MM.1S (cell line): ENCODE measurements at regions not wholly inside any gene's neighbourhood (a gene's known extent, or its start where the extent isn't known, plus 50 kb on each side); places are given as distances from the start of the nearest gene placed in this dataset.

ENCODE experiments used
- DNase-seq: peaks from one replicate; pipeline ENCODE4 v3.0.0-alpha.2; 2015
- H2AFZ ChIP-seq: fragments of 300-600 bp; sonication (generic); 2 replicates; pipeline ENCODE4 v1.6.0; 2016; ENCODE audit warnings: antibody characterized with exemption, low read length
- H3F3A ChIP-seq: fragments of 300-600 bp; sonication (generic); 2 replicates; pipeline ENCODE4 v1.6.1; 2016; ENCODE audit warnings: mild to moderate bottlenecking, antibody characterized with exemption, low read length, moderate library complexity, mixed read lengths; ENCODE audit not compliant: insufficient read depth
- H3K27ac ChIP-seq: fragments of 300-600 bp; sonication (generic); 2 replicates; pipeline ENCODE4 v1.5.1; 2016; ENCODE audit warnings: mild to moderate bottlenecking, low read length
- H3K27me3 ChIP-seq: fragments of 300-600 bp; sonication (generic); replicated peaks from 2 replicates; pipeline ENCODE4 v1.6.0; 2016; ENCODE audit warnings: low read length; ENCODE audit not compliant: insufficient read depth
- H3K36me3 ChIP-seq: fragments of 300-600 bp; sonication (generic); replicated peaks from 2 replicates; pipeline ENCODE4 v1.6.1; 2016; ENCODE audit warnings: mild to moderate bottlenecking, low read length, mixed read lengths; ENCODE audit not compliant: insufficient read depth
- H3K4me1 ChIP-seq: fragments of 300-600 bp; sonication (generic); 2 replicates; pipeline ENCODE4 v1.6.1; 2016; ENCODE audit warnings: low read length, mixed read lengths
- H3K4me2 ChIP-seq: fragments of 300-600 bp; sonication (generic); 2 replicates; pipeline ENCODE4 v1.6.0; 2016; ENCODE audit warnings: low read depth, low read length
- H3K4me3 ChIP-seq: fragments of 300-600 bp; sonication (generic); 2 replicates; pipeline ENCODE4 v1.5.1; 2016; ENCODE audit warnings: low read length, mixed read lengths
- H3K79me2 ChIP-seq: fragments of 300-600 bp; sonication (generic); 2 replicates; pipeline ENCODE4 v1.6.1; 2016; ENCODE audit warnings: mixed run types, low read length, mixed read lengths
- H3K9ac ChIP-seq: fragments of 300-600 bp; sonication (generic); 2 replicates; pipeline ENCODE4 v1.6.1; 2016; ENCODE audit warnings: low read length, mixed read lengths
- H3K9me2 ChIP-seq: fragments of 300-600 bp; sonication (generic); replicated peaks from 2 replicates; pipeline ENCODE4 v1.6.1; 2016; ENCODE audit warnings: mild to moderate bottlenecking, low read length, mixed read lengths; ENCODE audit not compliant: insufficient read depth
- H3K9me3 ChIP-seq: fragments of 300-600 bp; sonication (generic); replicated peaks from 2 replicates; pipeline ENCODE4 v1.6.1; 2016; ENCODE audit warnings: mild to moderate bottlenecking, low read length, mixed read lengths; ENCODE audit not compliant: insufficient read depth
- H4K20me1 ChIP-seq: fragments of 300-600 bp; sonication (generic); 2 replicates; pipeline ENCODE4 v1.6.1; 2016; ENCODE audit warnings: mild to moderate bottlenecking, low read length, moderate library complexity, mixed read lengths; ENCODE audit not compliant: insufficient read depth
- EZH2 ChIP-seq: fragments of 300-600 bp; sonication (generic); optimal IDR thresholded peaks from 2 replicates; pipeline ENCODE3; 2017; ENCODE audit warnings: low read depth, mild to moderate bottlenecking, antibody characterized with exemption, low read length, mixed read lengths
- EZH2phosphoT487 ChIP-seq: fragments of 300-600 bp; sonication (generic); IDR thresholded peaks from 2 replicates; pipeline ENCODE4 v1.6.1; 2018; ENCODE audit warnings: antibody characterized with exemption, low read length
- TF ChIP-seq, protein P1 (sequence below): fragments of 300-600 bp; sonication (generic); IDR thresholded peaks from 2 replicates; pipeline ENCODE4 v1.5.1; 2016; ENCODE audit warnings: antibody characterized with exemption, low read length, mixed read lengths

DNA sequence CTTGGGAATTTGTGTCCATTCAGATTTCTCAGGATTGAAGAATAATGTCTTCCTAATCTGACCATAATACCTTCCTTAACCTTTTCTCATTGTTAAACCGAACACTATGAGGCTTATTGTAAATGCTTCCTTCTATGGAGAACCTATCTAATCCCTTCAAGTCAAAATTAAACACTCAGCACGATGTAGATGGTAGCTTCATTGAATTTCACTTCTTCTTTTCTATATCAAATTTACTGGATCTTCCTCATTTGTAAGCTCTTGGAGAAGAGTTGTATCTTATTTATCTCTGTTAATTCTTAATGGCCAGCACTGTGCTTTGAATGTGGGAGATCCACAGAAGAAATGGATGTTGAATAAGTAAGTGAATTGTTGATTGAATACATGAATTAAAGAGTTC is 109.0 kb upstream of the RAPGEF2 start:
- DNase-seq, result no peak
- Histone ChIP-seq H2AFZ (no peak overlapping the region), H3K9ac (no peak overlapping the region), H3K36me3 (no peaks in the 10 kb centered on the region), H3K9me3 (no peaks in the 10 kb centered on the region), H3K27ac (no peak overlapping the region), H3K79me2 (no peaks in the 10 kb centered on the region), H4K20me1 (no peaks in the 10 kb centered on the region), H3K9me2 (no peaks in the 10 kb centered on the region), H3K27me3 (no peaks in the 10 kb centered on the region), H3F3A (no peaks in the 10 kb centered on the region), H3K4me3 (no peak overlapping the region), H3K4me1 (0 out of 2 replicates have a peak, but pooled peaks cover 3% of the 10 kb centered on the region), H3K4me2 (no peak overlapping the region)
- TF ChIP-seq, protein P1, sequence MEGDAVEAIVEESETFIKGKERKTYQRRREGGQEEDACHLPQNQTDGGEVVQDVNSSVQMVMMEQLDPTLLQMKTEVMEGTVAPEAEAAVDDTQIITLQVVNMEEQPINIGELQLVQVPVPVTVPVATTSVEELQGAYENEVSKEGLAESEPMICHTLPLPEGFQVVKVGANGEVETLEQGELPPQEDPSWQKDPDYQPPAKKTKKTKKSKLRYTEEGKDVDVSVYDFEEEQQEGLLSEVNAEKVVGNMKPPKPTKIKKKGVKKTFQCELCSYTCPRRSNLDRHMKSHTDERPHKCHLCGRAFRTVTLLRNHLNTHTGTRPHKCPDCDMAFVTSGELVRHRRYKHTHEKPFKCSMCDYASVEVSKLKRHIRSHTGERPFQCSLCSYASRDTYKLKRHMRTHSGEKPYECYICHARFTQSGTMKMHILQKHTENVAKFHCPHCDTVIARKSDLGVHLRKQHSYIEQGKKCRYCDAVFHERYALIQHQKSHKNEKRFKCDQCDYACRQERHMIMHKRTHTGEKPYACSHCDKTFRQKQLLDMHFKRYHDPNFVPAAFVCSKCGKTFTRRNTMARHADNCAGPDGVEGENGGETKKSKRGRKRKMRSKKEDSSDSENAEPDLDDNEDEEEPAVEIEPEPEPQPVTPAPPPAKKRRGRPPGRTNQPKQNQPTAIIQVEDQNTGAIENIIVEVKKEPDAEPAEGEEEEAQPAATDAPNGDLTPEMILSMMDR, result no peak
- TF ChIP-seq EZH2phosphoT487, result no peak
- TF ChIP-seq EZH2, result no peak

DNA sequence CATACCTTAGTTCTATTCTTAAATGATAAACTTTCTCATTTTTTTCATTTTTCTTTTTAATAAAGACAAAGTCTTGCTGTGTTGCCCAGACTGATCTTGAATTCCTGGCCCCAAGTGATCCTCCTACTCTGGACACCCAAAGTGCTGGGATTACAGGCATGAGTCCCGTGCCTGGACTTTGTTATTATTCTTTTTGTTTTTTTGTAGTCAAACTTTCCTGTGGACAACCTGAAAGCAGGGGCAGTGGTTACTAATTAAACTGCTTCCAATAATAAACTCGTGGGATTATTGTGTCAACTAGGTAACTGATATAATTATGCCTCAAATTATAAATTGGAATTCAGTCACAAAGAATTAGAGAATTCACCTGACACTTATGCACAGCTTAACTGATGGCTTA is 107.8 kb upstream of the RAPGEF2 start:
- no peaks in the 10 kb centered on the region for H4K20me1 ChIP-seq
- H3K9ac ChIP-seq, result no peak overlapping the region
- no peaks in the 10 kb centered on the region for H3K79me2 ChIP-seq
- 0 out of 2 replicates have a peak, but pooled peaks cover 3% of the 10 kb centered on the region for H3K4me1 ChIP-seq
- H3K9me3 ChIP-seq, result no peaks in the 10 kb centered on the region
- no peak overlapping the region for H3K4me2 ChIP-seq
- H3K27me3 ChIP-seq, result no peaks in the 10 kb centered on the region
- DNase-seq, result no peak
- H3K4me3 ChIP-seq, result no peak overlapping the region
- H3K9me2 ChIP-seq, result no peaks in the 10 kb centered on the region
- TF ChIP-seq EZH2phosphoT487 (no peak), EZH2 (no peak)
- TF ChIP-seq, protein P1, result no peak
- no peaks in the 10 kb centered on the region for H3F3A ChIP-seq
- no peak overlapping the region for H2AFZ ChIP-seq
- H3K27ac ChIP-seq, result no peak overlapping the region
- H3K36me3 ChIP-seq, result no peaks in the 10 kb centered on the region

DNA sequence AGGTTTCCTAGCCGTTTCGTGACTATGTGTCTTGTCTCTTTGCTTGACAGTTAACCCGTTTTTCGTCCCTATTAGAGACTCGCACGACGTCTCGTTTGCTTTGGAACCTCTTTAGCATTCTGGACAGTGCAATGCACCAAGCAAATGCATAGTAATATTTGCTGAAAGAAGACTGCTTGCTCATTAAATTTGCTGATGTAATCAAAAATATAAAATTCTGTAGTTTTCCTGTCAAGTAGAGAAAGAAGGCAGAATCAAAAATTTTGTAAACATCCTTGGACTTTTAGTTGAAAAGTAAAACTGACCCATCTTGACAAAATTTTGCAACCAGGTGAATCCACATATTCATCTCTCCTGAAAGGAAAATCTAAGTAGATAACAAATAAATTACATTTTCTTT is 106.9 kb upstream of the RAPGEF2 start:
- no peaks in the 10 kb centered on the region for H3K9me2 ChIP-seq
- no peak overlapping the region for H3K27ac ChIP-seq
- H3K4me3 ChIP-seq, result no peak overlapping the region
- H3F3A ChIP-seq, result no peaks in the 10 kb centered on the region
- no peak overlapping the region for H3K9ac ChIP-seq
- no peaks in the 10 kb centered on the region for H3K79me2 ChIP-seq
- no peaks in the 10 kb centered on the region for H3K9me3 ChIP-seq
- no peak overlapping the region for H2AFZ ChIP-seq
- H3K36me3 ChIP-seq, result no peaks in the 10 kb centered on the region
- no peak for TF ChIP-seq EZH2
- TF ChIP-seq EZH2phosphoT487, result no peak
- TF ChIP-seq, protein P1, result no peak
- no peak for DNase-seq
- no peaks in the 10 kb centered on the region for H4K20me1 ChIP-seq
- 0 out of 2 replicates have a peak, but pooled peaks cover 3% of the 10 kb centered on the region for H3K4me1 ChIP-seq
- H3K27me3 ChIP-seq, result no peaks in the 10 kb centered on the region
- no peak overlapping the region for H3K4me2 ChIP-seq
